Osteocyte (in vitro differentiated cells): ENCODE measurements at regions not wholly inside any gene's neighbourhood (a gene's known extent, or its start where the extent isn't known, plus 50 kb on each side); places are given as distances from the start of the nearest gene placed in this dataset.

Source experiments
- DNase-seq: peaks from one replicate; pipeline ENCODE4 v3.0.0; 2021; ENCODE audit warnings: mixed read lengths; ENCODE audit not compliant: unreplicated experiment; ENCODE audit errors: extremely low spot score
- H3K27ac Mint-ChIP-seq: one replicate; pipeline ENCODE4 v1.8.0; 2021; ENCODE audit warnings: mild to moderate bottlenecking, mixed read lengths; ENCODE audit not compliant: unreplicated experiment
- H3K27me3 Mint-ChIP-seq: one replicate; pipeline ENCODE4 v1.8.0; 2021; ENCODE audit warnings: mixed read lengths; ENCODE audit not compliant: unreplicated experiment
- H3K36me3 Mint-ChIP-seq: one replicate; pipeline ENCODE4 v1.8.0; 2021; ENCODE audit warnings: mixed read lengths; ENCODE audit not compliant: unreplicated experiment
- H3K4me1 Mint-ChIP-seq: one replicate; pipeline ENCODE4 v1.8.0; 2021; ENCODE audit warnings: mixed read lengths; ENCODE audit not compliant: unreplicated experiment
- H3K4me3 Mint-ChIP-seq: one replicate; pipeline ENCODE4 v1.8.0; 2021; ENCODE audit warnings: mild to moderate bottlenecking, moderate library complexity, mixed read lengths; ENCODE audit not compliant: unreplicated experiment
- H3K9me3 Mint-ChIP-seq: one replicate; pipeline ENCODE4 v1.8.0; 2021; ENCODE audit warnings: mixed read lengths; ENCODE audit not compliant: unreplicated experiment
- TF ChIP-seq, protein P1 (sequence below): fragments of 200-600 bp; sonication (generic); IDR thresholded peaks from 2 replicates; pipeline ENCODE4 v1.5.0; 2021; ENCODE audit warnings: antibody characterized with exemption, mild to moderate bottlenecking, moderate library complexity

DNA sequence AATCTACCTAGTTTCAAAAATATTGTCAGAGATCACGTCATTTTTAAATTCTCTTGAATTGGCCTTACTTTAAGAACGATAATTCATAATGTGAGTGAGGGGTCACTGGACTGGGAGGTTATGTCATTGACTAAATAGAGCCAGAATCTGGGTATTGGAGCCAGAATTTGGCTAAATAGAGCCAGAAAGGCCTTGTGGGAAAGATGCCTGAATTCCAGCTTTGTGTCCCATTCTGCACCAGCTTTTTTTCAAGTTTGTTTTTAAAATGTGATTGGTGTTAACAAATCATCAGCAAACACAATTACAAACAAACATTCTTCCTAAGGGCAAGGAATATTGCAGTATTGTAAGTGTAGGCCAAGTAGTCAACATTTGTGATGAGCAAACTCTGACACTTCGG is 233.2 kb upstream of the PRKCQ start:
- Mint-ChIP-seq H3K4me3 (no peak overlapping the region), H3K27me3 (peaks cover 6% of the 10 kb centered on the region)

DNA sequence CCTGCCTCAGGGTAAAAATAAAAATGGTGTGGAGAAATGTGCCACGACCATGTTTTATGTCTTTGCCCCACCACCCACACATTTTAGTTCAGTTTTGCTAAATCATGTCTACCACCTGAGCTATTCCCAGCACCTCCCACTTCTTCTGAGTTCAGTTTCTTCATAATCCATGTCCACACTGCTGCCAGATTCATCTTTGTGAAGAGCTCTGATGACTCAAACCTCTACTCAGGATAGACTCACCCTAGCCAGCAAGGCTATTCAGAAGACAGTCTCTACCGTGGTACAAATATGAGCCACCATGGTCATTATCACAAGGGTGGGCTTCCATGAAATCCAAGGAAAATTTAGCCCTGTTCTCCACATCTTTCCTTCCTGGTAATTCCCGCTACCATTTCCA is 231.1 kb upstream of the PRKCQ start:
- H3K27me3 Mint-ChIP-seq: peaks cover 12% of the 10 kb centered on the region

More for the DNA sequence above, 233.2 kb upstream of the PRKCQ start:
- TF ChIP-seq, protein P1, sequence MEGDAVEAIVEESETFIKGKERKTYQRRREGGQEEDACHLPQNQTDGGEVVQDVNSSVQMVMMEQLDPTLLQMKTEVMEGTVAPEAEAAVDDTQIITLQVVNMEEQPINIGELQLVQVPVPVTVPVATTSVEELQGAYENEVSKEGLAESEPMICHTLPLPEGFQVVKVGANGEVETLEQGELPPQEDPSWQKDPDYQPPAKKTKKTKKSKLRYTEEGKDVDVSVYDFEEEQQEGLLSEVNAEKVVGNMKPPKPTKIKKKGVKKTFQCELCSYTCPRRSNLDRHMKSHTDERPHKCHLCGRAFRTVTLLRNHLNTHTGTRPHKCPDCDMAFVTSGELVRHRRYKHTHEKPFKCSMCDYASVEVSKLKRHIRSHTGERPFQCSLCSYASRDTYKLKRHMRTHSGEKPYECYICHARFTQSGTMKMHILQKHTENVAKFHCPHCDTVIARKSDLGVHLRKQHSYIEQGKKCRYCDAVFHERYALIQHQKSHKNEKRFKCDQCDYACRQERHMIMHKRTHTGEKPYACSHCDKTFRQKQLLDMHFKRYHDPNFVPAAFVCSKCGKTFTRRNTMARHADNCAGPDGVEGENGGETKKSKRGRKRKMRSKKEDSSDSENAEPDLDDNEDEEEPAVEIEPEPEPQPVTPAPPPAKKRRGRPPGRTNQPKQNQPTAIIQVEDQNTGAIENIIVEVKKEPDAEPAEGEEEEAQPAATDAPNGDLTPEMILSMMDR: no peak
- Mint-ChIP-seq H3K9me3 (peaks cover 3% of the 10 kb centered on the region), H3K27ac (no peak overlapping the region), H3K36me3 (no peaks in the 10 kb centered on the region), H3K4me1 (no peaks in the 10 kb centered on the region)
- DNase-seq: no peak

DNA sequence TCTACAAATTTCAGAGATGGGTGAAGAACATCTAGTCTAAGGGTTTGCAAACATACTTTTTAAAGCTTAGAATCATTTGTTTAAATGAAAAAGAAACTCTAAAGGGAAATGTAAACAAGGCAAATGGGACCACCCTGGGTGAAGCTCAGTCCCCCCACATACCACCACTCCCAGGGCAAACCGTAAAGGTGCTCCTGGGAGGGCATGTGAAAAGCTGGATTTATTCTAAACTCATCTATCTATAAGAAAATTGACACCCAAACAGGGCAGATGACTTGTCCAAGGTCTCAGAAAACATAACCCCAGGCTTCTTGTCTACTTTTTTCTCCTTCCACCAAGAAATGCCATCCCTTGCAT is 223.3 kb upstream of the PRKCQ start:
- no peaks in the 10 kb centered on the region for H3K9me3 Mint-ChIP-seq
- TF ChIP-seq, protein P1: no peak
- H3K4me3 Mint-ChIP-seq: no peak overlapping the region
- no peak overlapping the region for H3K27ac Mint-ChIP-seq
- DNase-seq: no peak
- H3K27me3 Mint-ChIP-seq: peaks cover 13% of the 10 kb centered on the region
- H3K36me3 Mint-ChIP-seq: no peaks in the 10 kb centered on the region
- no peaks in the 10 kb centered on the region for H3K4me1 Mint-ChIP-seq

More for the DNA sequence above, 231.1 kb upstream of the PRKCQ start:
- H3K4me1 Mint-ChIP-seq: no peaks in the 10 kb centered on the region
- no peak overlapping the region for H3K4me3 Mint-ChIP-seq
- H3K36me3 Mint-ChIP-seq: no peaks in the 10 kb centered on the region
- TF ChIP-seq, protein P1: no peak
- H3K9me3 Mint-ChIP-seq: peaks cover 3% of the 10 kb centered on the region
- H3K27ac Mint-ChIP-seq: no peak overlapping the region
- DNase-seq: no peak

DNA sequence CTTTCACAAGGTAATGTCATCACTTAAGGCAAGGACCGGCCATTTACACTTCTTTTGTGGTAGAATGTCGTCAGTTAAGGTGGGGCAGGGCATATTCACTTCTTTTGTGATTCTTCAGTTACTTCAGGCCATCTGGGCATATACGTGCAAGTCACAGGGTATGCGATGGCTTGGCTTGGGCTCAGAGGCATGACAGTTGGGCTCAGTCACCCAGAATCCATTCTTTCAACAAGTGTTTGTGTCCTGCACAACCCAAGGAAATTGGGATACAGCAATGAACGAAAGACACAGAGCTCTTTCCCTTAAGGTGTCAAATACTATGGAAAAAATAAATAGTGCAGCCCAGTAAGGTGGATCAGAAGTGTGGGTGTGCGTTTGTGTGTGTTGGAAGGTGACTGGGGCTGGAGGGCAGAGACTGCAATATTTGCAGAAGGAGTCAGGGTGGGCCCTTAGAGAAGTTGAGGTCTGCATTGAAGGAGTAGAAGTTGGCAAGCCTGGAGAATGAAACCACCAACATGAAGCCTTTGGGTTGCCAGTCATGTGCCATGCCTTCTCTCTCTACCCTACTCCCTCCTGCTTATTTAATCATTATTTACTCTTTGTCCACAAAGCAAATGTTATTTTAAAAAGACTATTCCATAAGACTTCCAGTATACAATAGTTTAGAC is 222.8 kb upstream of the PRKCQ start:
- no peak overlapping the region for H3K4me3 Mint-ChIP-seq
- H3K4me1 Mint-ChIP-seq: no peaks in the 10 kb centered on the region
- no peaks in the 10 kb centered on the region for H3K9me3 Mint-ChIP-seq
- H3K27me3 Mint-ChIP-seq: peaks cover 13% of the 10 kb centered on the region
- TF ChIP-seq, protein P1: no peak
- H3K27ac Mint-ChIP-seq: no peak overlapping the region
- DNase-seq: no peak
- H3K36me3 Mint-ChIP-seq: no peaks in the 10 kb centered on the region

DNA sequence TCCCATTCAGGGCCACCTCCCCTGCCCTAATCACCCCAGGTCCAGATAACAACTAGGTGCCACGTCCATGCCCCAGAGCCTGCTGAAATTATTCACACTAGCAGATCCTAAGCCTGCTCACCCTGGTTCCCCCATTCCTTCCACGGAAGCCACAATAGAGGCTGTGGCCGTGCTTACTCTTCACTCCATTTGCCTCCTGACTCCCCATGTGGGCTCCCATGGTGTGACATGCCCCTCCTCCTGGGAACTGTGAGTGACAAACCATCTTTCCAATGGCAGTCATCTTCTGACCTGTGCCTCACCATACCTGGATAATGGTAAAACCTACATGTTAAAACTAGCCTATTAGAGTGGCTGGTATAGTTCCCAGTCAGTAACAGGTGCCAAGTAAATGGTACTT is 216.2 kb upstream of the PRKCQ start:
- no peak overlapping the region for H3K4me3 Mint-ChIP-seq
- H3K27me3 Mint-ChIP-seq: peaks cover 3% of the 10 kb centered on the region
- no peaks in the 10 kb centered on the region for H3K36me3 Mint-ChIP-seq
- DNase-seq: no peak
- H3K4me1 Mint-ChIP-seq: no peaks in the 10 kb centered on the region
- no peak overlapping the region for H3K27ac Mint-ChIP-seq
- TF ChIP-seq, protein P1: no peak
- H3K9me3 Mint-ChIP-seq: no peaks in the 10 kb centered on the region
